ENCODE measurements at regions not wholly inside any gene's neighbourhood (a gene's known extent, or its start where the extent isn't known, plus 50 kb on each side); places are given as distances from the start of the nearest gene placed in this dataset.

DNA sequence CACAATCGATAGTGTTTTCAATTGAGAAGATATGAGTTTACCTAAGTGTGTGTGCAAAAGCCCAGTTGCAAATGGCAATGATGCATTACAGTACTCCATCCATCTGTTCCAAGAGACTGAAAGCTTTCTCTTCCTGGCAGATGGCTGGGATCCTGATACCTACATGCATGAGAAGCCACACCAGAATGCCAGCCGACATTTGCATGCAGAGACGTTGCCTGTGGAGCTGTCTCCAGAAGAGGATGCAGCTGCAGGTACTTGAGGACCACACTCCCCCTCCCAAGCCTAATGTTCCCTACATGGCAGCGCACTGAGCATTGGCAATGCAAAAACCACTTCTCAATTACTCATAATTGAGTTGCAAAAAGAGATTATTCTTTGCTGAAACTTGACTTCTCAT lies 332.1 kb downstream of the WDR11 start:
- FAIRE-seq (no peak), DNase-seq (ENCODE audit: insufficient read length, low spot score) (no peak)
- TF ChIP-seq, protein P1, sequence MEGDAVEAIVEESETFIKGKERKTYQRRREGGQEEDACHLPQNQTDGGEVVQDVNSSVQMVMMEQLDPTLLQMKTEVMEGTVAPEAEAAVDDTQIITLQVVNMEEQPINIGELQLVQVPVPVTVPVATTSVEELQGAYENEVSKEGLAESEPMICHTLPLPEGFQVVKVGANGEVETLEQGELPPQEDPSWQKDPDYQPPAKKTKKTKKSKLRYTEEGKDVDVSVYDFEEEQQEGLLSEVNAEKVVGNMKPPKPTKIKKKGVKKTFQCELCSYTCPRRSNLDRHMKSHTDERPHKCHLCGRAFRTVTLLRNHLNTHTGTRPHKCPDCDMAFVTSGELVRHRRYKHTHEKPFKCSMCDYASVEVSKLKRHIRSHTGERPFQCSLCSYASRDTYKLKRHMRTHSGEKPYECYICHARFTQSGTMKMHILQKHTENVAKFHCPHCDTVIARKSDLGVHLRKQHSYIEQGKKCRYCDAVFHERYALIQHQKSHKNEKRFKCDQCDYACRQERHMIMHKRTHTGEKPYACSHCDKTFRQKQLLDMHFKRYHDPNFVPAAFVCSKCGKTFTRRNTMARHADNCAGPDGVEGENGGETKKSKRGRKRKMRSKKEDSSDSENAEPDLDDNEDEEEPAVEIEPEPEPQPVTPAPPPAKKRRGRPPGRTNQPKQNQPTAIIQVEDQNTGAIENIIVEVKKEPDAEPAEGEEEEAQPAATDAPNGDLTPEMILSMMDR (IDR thresholded peaks at IDR 0.05; ENCODE audit: insufficient read depth, missing control alignments), result no peak

DNA sequence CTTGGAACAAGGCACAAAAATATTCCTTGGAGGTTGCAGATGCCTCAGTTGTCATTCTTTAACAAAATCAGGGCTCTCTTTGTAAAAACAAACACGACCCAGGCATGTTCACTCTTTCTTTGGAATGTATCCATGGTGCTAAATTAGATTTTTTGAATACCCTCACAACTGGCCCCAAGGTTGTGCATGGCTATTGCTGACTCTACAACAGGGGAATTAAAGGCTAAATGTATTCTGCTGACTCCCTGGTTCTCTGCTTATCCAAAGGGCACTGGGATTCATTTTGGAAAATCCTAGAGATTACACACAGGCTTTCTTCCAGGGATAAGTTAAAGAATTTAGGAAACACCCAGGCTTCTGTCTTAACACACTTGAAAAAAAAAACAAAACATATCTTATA lies 332.5 kb downstream of the WDR11 start:
- DNase-seq (ENCODE audit: insufficient read length, low spot score), result no peak
- no peak for FAIRE-seq

DNA sequence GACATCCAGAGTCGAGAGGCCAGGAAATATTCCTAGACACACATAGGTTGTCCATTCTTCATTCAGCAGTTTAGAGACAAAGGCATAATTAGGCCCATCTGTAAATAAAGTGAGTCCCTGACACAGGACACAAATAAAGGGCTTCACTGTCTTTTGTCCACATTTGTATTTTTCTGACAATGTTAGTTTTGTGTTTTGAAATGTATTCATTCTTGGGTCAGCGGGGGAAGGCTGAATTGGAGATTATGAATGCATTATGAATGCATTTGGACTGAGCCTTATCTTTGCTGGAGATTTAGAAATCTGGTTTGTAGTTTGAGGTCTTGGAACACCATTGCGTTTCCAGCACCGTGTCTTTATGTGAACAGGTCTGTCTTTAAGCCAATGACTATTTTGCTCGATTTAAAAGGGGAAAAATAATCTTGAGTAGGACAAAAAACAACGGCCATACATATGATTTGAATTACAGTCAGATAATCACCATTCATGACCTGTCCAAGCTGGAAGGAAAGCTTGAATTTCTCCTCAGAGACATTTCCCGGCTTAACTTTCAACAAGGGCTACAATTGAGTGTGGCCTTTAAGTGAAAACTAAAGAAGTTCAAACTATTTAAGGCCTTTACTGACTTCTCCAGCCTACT lies 334.8 kb downstream of the WDR11 start:
- TF ChIP-seq, protein P1 (IDR thresholded peaks at IDR 0.05; ENCODE audit: insufficient read depth, missing control alignments), result no peak
- DNase-seq (ENCODE audit: insufficient read length, low spot score) (no peak), FAIRE-seq (no peak)

More for the DNA sequence above, 332.5 kb downstream of the WDR11 start:
- TF ChIP-seq, protein P1 (IDR thresholded peaks at IDR 0.05; ENCODE audit: insufficient read depth, missing control alignments), result no peak

DNA sequence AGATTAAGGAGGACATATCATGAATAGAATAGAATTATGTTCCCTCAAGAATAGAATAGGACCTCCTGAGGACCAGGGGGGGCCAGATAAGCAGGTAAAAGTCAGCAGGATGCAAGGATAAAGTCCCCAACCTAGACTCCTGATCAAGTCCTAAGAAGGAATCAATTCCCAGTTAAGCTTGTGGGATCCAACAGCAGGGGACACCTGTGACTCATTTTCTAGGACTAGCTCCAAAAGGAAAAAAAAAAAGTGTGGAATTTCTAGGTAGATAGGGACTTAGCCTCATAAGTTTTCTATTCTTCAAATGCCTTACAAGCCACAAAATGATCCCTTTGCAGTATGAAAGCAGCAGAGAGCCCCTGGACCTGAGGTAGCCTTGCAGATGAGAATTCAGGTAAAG lies 336.2 kb downstream of the WDR11 start:
- DNase-seq (ENCODE audit: insufficient read length, low spot score) (no peak), FAIRE-seq (no peak)
- TF ChIP-seq, protein P1 (IDR thresholded peaks at IDR 0.05; ENCODE audit: insufficient read depth, missing control alignments), result no peak

DNA sequence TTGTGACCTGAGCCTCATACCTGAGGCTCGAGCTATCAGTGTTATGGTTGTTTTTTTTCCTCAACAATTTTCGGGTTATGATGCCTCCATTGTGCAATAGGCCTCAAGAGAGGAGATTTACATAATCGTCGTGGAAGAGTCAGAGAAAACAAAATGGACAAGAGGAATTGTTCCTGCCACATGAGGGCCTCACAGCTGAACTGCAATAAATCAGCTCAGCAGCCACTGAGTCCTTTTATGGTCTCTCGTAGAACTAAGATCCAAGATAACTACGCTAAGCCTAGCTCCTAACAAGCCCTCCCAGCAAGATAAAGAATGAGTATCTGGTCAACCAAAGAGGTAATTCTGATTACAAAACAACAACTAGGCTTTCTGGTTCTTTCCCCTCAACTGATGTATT lies 336.8 kb downstream of the WDR11 start:
- TF ChIP-seq, protein P1 (IDR thresholded peaks at IDR 0.05; ENCODE audit: insufficient read depth, missing control alignments), result peak; percentile 18
- no peak for DNase-seq (ENCODE audit: insufficient read length, low spot score)
- no peak for FAIRE-seq

DNA sequence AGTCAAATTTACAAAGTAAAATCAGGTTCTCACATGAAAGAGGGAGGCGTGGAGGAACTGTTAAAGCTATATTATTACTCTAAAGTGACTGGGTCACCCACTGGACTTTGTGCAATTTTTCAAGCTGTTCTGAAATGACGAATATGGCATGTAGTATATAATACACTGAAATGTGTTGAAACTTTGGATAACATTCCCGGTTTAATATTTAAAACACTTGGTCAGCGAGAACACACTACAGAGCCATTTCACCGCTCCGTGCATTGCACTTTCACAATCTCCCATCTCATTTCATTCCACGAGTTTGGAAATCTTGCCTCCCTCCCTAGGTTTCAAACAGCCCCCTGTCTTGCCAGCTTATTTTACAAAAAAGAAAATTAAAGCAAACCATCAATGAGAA lies 337.9 kb downstream of the WDR11 start:
- no peak for DNase-seq (ENCODE audit: insufficient read length, low spot score)
- FAIRE-seq, result no peak
- TF ChIP-seq, protein P1 (IDR thresholded peaks at IDR 0.05; ENCODE audit: insufficient read depth, missing control alignments), result no peak

DNA sequence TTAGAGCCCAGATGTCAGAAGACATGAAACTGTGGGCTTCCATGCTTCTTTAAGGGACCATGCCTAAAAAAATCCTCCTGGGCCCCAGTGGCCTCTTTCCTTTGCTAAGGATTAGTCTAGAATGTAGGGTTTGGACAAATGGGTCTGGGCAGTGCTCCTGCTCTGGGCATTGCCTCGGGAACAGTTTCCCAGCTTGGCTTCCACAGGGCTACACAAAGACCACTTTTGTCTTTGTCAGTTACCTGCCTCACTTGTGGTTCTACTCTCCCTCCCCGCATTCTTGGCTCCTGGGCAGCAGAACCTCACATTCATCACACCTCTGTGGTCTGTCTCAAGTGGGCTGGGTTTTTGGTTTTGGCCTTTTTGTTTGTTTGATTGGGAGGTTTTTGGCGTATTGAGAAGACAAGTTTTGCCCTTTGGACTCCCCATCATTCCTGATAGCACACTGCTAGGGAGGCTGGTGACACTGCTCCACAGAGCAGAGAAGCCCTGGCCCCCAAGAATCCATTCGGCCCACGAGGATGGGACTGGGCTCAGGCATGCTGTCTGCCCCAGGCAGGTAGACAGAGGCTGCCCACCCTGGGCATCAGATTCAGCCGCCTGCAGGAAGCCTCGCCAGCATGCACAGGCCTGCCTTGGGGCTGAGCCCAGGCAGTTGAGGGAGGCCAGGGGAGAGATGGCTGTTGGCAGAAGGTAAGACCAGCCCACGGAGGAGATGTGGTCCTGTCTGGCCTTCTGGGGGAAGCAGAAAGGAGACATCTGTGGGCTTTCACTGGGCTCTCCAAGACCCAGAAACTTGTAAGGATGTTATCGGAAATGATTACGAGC lies 343.7 kb downstream of the WDR11 start:
- TF ChIP-seq, protein P1 (IDR thresholded peaks at IDR 0.05; ENCODE audit: insufficient read depth, missing control alignments), result no peak
- no peak for FAIRE-seq
- DNase-seq (ENCODE audit: insufficient read length, low spot score), result no peak
